ENCODE measurements at regions not wholly inside any gene's neighbourhood (a gene's known extent, or its start where the extent isn't known, plus 50 kb on each side); places are given as distances from the start of the nearest gene placed in this dataset.

DNA sequence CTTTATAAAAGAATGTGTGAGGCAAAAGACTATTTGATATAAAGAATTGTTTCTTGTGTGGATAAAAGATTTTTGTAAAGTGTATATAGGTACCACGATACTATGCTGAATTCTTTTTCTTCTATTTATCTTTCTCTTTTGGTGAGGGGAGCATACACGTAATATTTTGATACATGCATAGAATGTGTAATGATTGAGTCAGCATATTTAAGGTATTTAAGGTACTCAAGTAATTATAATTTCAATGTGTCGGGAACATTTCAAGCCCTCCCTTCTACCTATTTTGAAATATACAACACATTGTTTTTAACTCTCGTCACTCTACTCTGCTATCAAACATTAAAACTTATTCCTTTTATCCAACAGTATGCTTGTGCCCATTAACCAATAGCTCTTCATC is 1221.6 kb upstream of the PHF14 start:
- Histone ChIP-seq H3K27ac (ENCODE audit: low read length) (no peak overlapping the region), H3K9me3 (ENCODE audit: low read length) (no peaks in the 10 kb centered on the region), H4K20me1 (ENCODE audit: insufficient read depth) (no peaks in the 10 kb centered on the region), H3F3A (ENCODE audit: insufficient read depth, low read length, poor library complexity, severe bottlenecking) (no peaks in the 10 kb centered on the region), H2AFZ (ENCODE audit: low read depth, low read length) (no peak overlapping the region), H3K9me2 (ENCODE audit: insufficient read depth, low read length) (no peaks in the 10 kb centered on the region), H3K27me3 (ENCODE audit: insufficient read depth, low read depth, low read length) (no peaks in the 10 kb centered on the region), H3K36me3 (ENCODE audit: insufficient read depth, low read length) (no peaks in the 10 kb centered on the region), H3K9ac (ENCODE audit: low read length) (no peak overlapping the region), H3K79me2 (replicated peaks; ENCODE audit: insufficient read depth, low read length) (no peaks in the 10 kb centered on the region), H3K4me2 (ENCODE audit: low read length) (no peak overlapping the region), H3K4me3 (ENCODE audit: low read length) (no peak overlapping the region)
- no peak for TF ChIP-seq TAF1 (IDR thresholded peaks at IDR 0.05; ENCODE audit: low read depth)
- TF ChIP-seq EZH2 (IDR thresholded peaks at IDR 0.05; ENCODE audit: borderline replicate concordance, insufficient read depth, low read length, poor library complexity, severe bottlenecking): no peak

DNA sequence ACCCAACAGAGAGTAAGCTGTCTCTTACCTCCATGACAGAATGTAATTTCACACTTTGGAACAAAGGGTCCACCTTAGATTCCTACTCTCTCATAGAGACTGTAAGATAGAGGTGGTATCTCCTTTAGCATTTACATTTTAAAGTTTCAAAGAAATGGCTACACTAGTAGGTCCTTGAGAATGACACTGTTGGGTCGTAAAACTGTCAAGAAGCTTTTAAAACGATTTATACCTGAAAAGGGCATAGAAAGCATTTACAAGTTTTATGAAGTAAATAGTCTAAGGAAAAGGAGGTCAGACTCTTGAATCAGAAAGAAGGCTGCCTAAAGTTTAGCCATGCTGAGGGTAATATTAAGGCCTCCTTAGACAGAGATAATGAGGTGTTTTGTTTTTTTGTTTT is 1212.4 kb upstream of the PHF14 start:
- H3K9ac ChIP-seq (ENCODE audit: low read length): no peak overlapping the region
- H3K9me2 ChIP-seq (ENCODE audit: insufficient read depth, low read length): no peaks in the 10 kb centered on the region
- no peaks in the 10 kb centered on the region for H3K79me2 ChIP-seq (replicated peaks; ENCODE audit: insufficient read depth, low read length)
- no peaks in the 10 kb centered on the region for H3K36me3 ChIP-seq (ENCODE audit: insufficient read depth, low read length)
- H3K27me3 ChIP-seq (ENCODE audit: insufficient read depth, low read depth, low read length): no peaks in the 10 kb centered on the region
- H3K27ac ChIP-seq (ENCODE audit: low read length): no peak overlapping the region
- no peaks in the 10 kb centered on the region for H4K20me1 ChIP-seq (ENCODE audit: insufficient read depth)
- no peak overlapping the region for H2AFZ ChIP-seq (ENCODE audit: low read depth, low read length)
- no peak overlapping the region for H3K4me3 ChIP-seq (ENCODE audit: low read length)
- no peak overlapping the region for H3K4me2 ChIP-seq (ENCODE audit: low read length)
- H3K9me3 ChIP-seq (ENCODE audit: low read length): no peaks in the 10 kb centered on the region
- TF ChIP-seq, protein P1, sequence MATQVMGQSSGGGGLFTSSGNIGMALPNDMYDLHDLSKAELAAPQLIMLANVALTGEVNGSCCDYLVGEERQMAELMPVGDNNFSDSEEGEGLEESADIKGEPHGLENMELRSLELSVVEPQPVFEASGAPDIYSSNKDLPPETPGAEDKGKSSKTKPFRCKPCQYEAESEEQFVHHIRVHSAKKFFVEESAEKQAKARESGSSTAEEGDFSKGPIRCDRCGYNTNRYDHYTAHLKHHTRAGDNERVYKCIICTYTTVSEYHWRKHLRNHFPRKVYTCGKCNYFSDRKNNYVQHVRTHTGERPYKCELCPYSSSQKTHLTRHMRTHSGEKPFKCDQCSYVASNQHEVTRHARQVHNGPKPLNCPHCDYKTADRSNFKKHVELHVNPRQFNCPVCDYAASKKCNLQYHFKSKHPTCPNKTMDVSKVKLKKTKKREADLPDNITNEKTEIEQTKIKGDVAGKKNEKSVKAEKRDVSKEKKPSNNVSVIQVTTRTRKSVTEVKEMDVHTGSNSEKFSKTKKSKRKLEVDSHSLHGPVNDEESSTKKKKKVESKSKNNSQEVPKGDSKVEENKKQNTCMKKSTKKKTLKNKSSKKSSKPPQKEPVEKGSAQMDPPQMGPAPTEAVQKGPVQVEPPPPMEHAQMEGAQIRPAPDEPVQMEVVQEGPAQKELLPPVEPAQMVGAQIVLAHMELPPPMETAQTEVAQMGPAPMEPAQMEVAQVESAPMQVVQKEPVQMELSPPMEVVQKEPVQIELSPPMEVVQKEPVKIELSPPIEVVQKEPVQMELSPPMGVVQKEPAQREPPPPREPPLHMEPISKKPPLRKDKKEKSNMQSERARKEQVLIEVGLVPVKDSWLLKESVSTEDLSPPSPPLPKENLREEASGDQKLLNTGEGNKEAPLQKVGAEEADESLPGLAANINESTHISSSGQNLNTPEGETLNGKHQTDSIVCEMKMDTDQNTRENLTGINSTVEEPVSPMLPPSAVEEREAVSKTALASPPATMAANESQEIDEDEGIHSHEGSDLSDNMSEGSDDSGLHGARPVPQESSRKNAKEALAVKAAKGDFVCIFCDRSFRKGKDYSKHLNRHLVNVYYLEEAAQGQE (IDR thresholded peaks at IDR 0.05; ENCODE audit: borderline replicate concordance): no peak
- TF ChIP-seq EZH2 (IDR thresholded peaks at IDR 0.05; ENCODE audit: borderline replicate concordance, insufficient read depth, low read length, poor library complexity, severe bottlenecking): no peak
- no peak for TF ChIP-seq MXI1 (conservative IDR thresholded peaks at IDR 0.05; ENCODE audit: poor library complexity, severe bottlenecking)
- TF ChIP-seq TAF1 (IDR thresholded peaks at IDR 0.05; ENCODE audit: low read depth): no peak
- TF ChIP-seq, protein P2, sequence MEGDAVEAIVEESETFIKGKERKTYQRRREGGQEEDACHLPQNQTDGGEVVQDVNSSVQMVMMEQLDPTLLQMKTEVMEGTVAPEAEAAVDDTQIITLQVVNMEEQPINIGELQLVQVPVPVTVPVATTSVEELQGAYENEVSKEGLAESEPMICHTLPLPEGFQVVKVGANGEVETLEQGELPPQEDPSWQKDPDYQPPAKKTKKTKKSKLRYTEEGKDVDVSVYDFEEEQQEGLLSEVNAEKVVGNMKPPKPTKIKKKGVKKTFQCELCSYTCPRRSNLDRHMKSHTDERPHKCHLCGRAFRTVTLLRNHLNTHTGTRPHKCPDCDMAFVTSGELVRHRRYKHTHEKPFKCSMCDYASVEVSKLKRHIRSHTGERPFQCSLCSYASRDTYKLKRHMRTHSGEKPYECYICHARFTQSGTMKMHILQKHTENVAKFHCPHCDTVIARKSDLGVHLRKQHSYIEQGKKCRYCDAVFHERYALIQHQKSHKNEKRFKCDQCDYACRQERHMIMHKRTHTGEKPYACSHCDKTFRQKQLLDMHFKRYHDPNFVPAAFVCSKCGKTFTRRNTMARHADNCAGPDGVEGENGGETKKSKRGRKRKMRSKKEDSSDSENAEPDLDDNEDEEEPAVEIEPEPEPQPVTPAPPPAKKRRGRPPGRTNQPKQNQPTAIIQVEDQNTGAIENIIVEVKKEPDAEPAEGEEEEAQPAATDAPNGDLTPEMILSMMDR (IDR thresholded peaks at IDR 0.05; ENCODE audit: poor library complexity, severe bottlenecking): no peak
- no peak for TF ChIP-seq SMC3 (conservative IDR thresholded peaks at IDR 0.05; ENCODE audit: poor library complexity)
- no peak for TF ChIP-seq POLR2AphosphoS5 (IDR thresholded peaks at IDR 0.05)
- TF ChIP-seq RAD21 (conservative IDR thresholded peaks at IDR 0.05): no peak
- no peak for TF ChIP-seq EP300 (conservative IDR thresholded peaks at IDR 0.05; ENCODE audit: poor library complexity, severe bottlenecking)
- no peaks in the 10 kb centered on the region for H3F3A ChIP-seq (ENCODE audit: insufficient read depth, low read length, poor library complexity, severe bottlenecking)

DNA sequence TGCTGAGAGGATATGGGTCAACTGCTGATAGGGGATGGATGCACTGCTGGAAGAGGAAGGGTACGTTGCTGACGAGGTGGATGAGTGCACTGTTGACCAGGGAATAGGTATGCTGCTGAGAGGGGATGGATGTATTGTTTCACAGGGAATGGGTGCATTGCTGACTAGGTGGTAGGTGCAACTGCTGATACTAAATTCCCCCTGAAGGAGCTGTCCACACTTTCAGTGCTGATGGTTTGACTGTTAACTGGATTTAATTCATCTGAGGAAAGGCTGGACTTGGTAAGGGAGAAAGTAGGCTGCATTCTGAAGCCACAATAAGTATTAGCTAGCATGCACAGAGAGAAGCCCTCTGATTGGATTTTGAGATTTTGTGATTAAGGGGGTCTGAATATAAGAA is 1196.8 kb upstream of the PHF14 start:
- no peaks in the 10 kb centered on the region for H3K9me3 ChIP-seq (ENCODE audit: low read length)
- no peaks in the 10 kb centered on the region for H4K20me1 ChIP-seq (ENCODE audit: insufficient read depth)
- no peaks in the 10 kb centered on the region for H3F3A ChIP-seq (ENCODE audit: insufficient read depth, low read length, poor library complexity, severe bottlenecking)
- no peaks in the 10 kb centered on the region for H3K27me3 ChIP-seq (ENCODE audit: insufficient read depth, low read depth, low read length)
- H3K9ac ChIP-seq (ENCODE audit: low read length): no peak overlapping the region
- no peaks in the 10 kb centered on the region for H3K79me2 ChIP-seq (replicated peaks; ENCODE audit: insufficient read depth, low read length)
- no peak overlapping the region for H3K4me2 ChIP-seq (ENCODE audit: low read length)
- no peak overlapping the region for H3K4me3 ChIP-seq (ENCODE audit: low read length)
- H3K36me3 ChIP-seq (ENCODE audit: insufficient read depth, low read length): no peaks in the 10 kb centered on the region
- TF ChIP-seq, protein P2 (IDR thresholded peaks at IDR 0.05; ENCODE audit: poor library complexity, severe bottlenecking): no peak
- TF ChIP-seq EZH2 (IDR thresholded peaks at IDR 0.05; ENCODE audit: borderline replicate concordance, insufficient read depth, low read length, poor library complexity, severe bottlenecking) (no peak), MXI1 (conservative IDR thresholded peaks at IDR 0.05; ENCODE audit: poor library complexity, severe bottlenecking) (no peak)
- H3K9me2 ChIP-seq (ENCODE audit: insufficient read depth, low read length): no peaks in the 10 kb centered on the region
- H2AFZ ChIP-seq (ENCODE audit: low read depth, low read length): no peak overlapping the region
- H3K27ac ChIP-seq (ENCODE audit: low read length): no peak overlapping the region

All from neural cell (in vitro differentiated cells).